ENCODE measurements at regions not wholly inside any gene's neighbourhood (a gene's known extent, or its start where the extent isn't known, plus 50 kb on each side); places are given as distances from the start of the nearest gene placed in this dataset.

- no peak for TF ChIP-seq HDGF (IDR thresholded peaks at IDR 0.05; ENCODE audit: borderline replicate concordance)
- no peak for TF ChIP-seq FOXK2 (IDR thresholded peaks at IDR 0.05)
- no peak for TF ChIP-seq L3MBTL2 (conservative IDR thresholded peaks at IDR 0.05)
- TF ChIP-seq SUZ12 (IDR thresholded peaks at IDR 0.05), result no peak
- no peak for TF ChIP-seq FOXM1 (IDR thresholded peaks at IDR 0.05; ENCODE audit: borderline replicate concordance)
- no peak for TF ChIP-seq SP1 (IDR thresholded peaks at IDR 0.05)
- TF ChIP-seq LEF1 (IDR thresholded peaks at IDR 0.05; ENCODE audit: borderline replicate concordance), result no peak
- no peak for TF ChIP-seq PKNOX1 (IDR thresholded peaks at IDR 0.05)
- no peak for TF ChIP-seq TARDBP (IDR thresholded peaks at IDR 0.05)
These were observed 992.2 kb downstream of the TSN start for GRCh38 chr2:122747670-122748069.

Measured in HEK293T (cell line).